ACHN (cell line): ENCODE measurements at regions not wholly inside any gene's neighbourhood (a gene's known extent, or its start where the extent isn't known, plus 50 kb on each side); places are given as distances from the start of the nearest gene placed in this dataset.

ENCODE experiments used
- DNase-seq: peaks from one replicate; pipeline ENCODE4 v3.0.0-alpha.2; 2015
- in situ Hi-C: cut with HindIII; loops from 2 replicates; pipeline ENCODE4 v1.10.0; 2017; ENCODE audit warnings: low sequenced_read_pairs, low pct_ligation_motif_present, low pct_unique_long_range_greater_than_20kb

DNA sequence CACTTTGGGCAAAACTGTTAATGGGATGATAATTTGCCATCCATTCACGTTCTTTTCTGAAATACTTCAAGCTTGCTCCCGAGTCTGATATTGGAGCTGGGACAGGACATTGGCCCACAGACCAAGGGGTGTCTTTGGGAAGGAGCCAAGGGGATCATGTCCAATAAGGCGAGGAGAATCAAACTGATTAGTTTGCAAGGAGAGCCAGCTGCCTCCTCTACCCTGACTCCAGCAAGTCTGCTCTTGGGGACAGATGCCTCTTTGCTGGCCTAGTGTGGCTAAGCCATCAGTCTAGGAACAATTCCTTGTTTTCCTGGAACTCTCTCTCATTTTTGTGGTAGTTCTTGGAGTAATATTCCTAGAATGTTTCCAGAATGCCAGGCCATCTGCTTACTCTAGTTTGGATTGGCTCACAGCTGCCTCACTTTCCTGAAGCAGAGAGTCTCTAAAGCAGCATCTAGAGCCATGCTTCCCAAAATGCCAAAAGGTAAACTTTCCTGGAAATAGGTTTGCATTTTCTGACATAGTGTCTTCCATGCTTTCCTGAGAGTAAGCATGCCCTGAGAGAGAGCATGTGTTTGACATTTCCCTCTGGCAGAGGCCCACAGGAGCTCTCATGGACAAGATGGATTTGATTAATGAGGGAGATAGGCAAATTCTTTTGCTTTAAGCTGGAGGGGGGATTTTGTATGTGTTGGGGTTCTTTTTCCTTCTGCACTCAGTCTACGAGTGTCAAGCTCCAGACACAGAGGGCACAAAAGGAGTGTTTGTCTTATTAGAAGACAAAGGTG lies 145.6 kb downstream of the GDAP2 start:
- in situ Hi-C loops: no loop called here
- no peak for DNase-seq

DNA sequence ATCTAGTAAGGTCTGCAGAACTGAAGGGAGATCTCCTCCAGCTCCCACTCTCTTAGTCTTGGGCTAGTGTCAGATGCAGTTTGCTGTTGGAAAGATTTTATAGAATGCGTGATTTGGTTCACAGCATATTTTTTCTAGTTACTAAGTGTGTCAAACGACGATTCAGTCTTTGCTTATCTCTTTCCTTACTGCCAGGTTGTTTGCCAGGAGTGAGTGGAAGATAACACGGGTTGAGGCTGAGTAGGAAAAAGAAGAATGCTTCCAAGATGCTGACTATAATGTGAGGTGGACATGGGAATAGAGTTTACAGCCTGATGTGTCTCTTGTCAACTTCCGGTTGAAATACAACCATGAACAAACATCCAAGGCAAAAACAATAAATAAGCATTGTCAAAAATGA lies 141.4 kb downstream of the GDAP2 start:
- in situ Hi-C loops: no loop called here
- DNase-seq: no peak

DNA sequence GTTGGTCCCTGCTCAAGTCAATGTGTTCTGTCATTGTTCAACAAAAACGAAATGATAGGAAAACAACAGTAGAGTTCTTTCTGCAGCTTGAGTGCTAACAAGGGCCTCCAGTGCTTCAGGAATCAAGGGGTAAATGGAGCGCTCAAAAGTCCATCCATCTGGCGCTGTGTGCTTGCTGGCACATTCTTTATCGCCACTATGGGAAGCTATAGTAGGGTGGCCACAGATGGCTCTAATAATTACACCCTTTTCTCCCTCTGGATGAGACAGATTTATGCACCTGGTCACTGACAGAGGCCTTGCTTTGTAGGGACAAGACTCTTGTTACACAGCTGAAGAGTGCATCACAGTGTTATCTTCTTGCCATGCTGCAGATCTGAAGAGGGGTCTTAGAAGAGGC lies 136.0 kb downstream of the GDAP2 start:
- no peak for DNase-seq
- in situ Hi-C loops: no loop called here

- in situ Hi-C loops: no loop called here
- DNase-seq: no peak
Measured at GRCh38 chr1:117794073-117794472, 135.3 kb downstream of the GDAP2 start.

DNA sequence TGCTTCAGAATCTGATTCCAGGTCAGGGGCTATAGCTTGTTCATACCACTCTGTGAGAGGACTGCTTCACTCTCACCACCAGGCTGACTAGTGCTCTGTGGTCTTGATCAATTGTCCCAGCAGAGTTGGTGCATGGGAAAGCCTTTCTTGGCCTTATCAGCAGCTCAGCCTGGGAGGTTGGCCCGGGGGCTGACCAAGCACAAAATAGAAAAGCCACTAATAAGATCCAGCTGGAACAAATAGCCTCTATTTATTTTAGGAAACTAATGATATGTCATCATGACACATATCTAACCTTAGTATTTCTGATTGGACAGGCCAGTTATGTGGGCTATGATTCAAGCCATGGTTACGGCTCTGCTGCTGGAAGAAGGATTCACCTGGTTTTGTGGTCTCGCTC lies 134.2 kb downstream of the GDAP2 start:
- in situ Hi-C loops: no loop called here
- no peak for DNase-seq

- in situ Hi-C loops: no loop called here
Measured at GRCh38 chr1:117795792-117796191, 133.6 kb downstream of the GDAP2 start.

GRCh38 chr1:117796226-117796625 lies 133.2 kb downstream of the GDAP2 start:
- in situ Hi-C loops: no loop called here
- DNase-seq: no peak

More at GRCh38 chr1:117795792-117796191, 133.6 kb downstream of the GDAP2 start:
- DNase-seq: no peak

GRCh38 chr1:117798550-117798949 lies 130.9 kb downstream of the GDAP2 start:
- in situ Hi-C loops: no loop called here
- DNase-seq: no peak

GRCh38 chr1:117802531-117803257 lies 126.7 kb downstream of the GDAP2 start:
- in situ Hi-C loops: no loop called here
- DNase-seq: no peak

- in situ Hi-C loops: no loop called here
- no peak for DNase-seq
Measured at GRCh38 chr1:117803318-117803717, 126.1 kb downstream of the GDAP2 start.

DNA sequence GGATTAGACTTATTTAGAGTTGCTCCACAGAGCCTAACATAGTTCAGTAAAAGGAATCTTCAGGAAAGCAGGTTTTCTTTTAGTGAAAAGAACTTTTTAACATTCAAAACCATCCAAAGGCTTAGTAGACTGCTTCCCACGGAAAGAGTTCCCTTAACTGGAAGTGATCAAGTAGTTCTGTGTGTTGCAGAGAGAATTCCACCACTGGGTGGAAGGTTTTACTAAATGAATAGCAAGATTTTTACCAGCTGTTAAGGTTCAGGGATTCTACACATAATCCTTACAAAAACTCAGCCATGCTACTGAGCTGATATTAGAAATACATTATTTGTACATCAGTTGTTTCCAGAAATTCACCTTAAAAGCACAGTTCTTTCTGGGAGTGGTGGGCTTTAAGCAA lies 119.7 kb downstream of the GDAP2 start:
- no peak for DNase-seq
- in situ Hi-C loops: no loop called here

GRCh38 chr1:117810553-117810952 lies 118.9 kb downstream of the GDAP2 start:
- no peak for DNase-seq
- in situ Hi-C loops: no loop called here

DNA sequence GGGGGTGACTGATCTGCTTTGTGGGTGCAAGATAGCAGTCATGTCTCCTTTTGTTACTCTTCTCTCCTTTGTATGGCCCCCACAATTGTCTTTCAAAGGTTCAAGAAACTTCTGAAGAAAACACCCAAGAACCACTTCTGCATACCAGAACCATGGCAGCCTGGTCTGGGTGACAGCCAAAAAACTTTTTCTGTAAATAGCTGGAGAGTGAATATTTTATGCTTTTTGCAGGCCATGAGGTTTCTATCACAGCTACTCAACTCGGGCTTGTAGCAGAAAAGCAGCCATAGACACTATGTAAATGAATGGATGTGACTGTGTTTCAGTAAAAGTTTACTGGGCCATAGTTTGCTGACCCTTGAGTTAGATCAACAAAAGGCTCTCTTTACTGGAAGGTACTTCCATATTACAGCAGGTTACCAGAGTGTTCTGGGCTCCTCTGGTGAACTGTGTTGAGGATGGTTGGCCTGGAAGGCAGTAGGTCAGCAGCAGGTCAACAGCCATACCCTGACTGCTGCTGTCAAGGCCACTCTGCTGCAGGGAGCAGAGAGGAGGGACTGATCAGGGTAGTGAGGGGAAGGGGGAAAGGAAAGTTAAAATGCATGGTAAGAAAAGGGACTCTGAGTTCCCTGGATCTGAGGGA lies 116.4 kb downstream of the GDAP2 start:
- no peak for DNase-seq
- in situ Hi-C loops: no loop called here
